ENCODE measurements at regions not wholly inside any gene's neighbourhood (a gene's known extent, or its start where the extent isn't known, plus 50 kb on each side); places are given as distances from the start of the nearest gene placed in this dataset.

GRCh38 chr5:6937677-6938076, 224.4 kb downstream of the TENT4A start:
- no peak for DNase-seq

DNA sequence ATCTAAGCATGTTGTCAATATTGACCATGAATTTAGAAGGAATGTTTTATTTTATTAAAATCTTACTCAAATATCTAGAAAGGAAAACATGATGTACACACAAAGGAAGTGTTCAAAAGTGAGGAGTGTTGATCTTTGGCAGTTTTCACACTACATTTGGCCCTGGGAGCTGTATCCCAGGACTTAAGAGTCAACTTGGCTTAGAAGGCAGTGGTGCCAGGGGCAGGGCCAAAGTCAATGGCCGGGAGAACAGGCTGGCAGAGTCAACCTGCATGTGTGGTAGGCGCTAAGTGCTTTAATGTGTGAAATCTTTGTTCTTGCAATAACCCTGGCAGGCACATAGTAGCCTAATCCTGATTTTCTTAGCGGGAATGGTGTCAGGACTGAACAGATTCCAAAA, 228.4 kb downstream of the TENT4A start:
- no peak for DNase-seq

- no peak for DNase-seq
These were observed 230.2 kb downstream of the TENT4A start for GRCh38 chr5:6943197-6944112.

DNA sequence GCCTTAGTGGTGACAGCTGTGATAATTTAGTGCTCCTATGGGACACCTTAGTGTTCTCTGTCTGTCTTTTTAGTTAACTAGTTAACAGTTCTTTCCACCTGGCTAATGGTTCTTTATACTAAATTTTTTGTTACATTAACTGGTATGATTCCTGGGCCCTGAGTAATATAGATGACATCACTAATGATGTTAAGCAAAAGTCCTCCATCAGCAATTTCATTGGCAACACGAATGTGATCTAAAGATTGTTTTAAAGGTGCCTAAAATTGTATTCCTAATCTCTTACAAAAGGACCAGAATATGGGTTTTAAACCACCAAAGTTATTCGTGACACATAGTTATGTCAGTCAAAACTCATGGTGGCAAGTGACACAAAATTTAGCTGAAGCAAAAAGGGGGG, 235.3 kb downstream of the TENT4A start:
- no peak for DNase-seq

GRCh38 chr5:6949230-6949629, 236.0 kb downstream of the TENT4A start:
- no peak for DNase-seq

GRCh38 chr5:6950250-6950649, 237.0 kb downstream of the TENT4A start:
- no peak for DNase-seq

DNA sequence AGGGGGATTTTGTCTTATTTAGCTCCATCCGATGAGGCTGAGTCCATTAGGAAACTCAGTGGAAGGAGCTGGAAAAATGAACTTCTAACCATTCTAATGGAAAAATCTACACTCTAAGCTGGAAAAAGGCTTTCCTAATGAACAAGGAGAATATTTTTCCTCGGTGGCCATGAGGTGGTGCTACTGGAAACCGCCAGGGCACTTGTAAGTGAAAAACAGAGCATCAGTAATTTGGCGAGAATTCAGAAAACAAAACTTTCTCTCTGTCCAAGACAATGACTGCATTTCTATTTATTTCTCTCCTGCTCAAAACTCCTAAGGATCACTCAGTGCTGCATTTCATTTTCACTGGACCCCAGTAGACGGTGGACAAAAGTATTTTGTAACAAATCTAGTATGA, 237.6 kb downstream of the TENT4A start:
- DNase-seq, result no peak

GRCh38 chr5:6961123-6961522, 247.9 kb downstream of the TENT4A start:
- DNase-seq, result no peak

DNA sequence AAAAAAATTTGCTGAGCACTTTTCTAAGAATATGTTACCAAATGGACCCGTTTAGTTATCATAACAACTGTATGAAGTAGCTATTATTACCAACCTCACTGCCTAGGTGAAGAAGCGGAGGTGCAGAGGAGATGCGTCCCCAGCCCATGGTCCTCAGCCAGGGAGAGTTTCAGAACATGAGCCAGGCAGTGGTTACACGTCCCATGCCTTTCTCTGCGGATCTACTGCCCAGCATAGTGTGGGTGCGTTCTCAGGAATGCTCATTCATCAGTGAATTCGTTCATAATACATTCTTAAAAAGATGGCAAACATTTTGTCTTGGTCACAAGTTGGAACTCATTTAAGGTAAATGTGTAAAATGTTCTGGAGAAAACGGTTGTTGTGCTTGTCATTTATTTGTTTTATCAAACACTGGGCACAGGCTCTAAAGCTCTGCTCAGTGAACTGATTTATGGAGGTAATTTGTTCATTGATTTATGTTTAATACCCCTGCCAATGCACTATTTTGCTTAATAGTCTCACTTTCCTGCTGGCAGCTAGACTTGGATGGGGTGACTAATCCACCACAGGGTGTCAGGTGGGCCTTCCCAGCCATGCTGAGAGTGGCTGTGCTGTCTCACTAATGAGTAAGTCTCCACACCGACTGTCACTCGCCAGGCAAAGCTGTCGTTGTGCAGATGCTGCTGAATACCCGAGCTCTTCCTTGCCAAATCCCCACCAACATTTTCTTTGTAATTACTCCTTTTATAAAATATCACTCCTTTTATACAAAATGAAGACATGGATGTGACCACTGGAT, 248.8 kb downstream of the TENT4A start:
- DNase-seq, result no peak

DNA sequence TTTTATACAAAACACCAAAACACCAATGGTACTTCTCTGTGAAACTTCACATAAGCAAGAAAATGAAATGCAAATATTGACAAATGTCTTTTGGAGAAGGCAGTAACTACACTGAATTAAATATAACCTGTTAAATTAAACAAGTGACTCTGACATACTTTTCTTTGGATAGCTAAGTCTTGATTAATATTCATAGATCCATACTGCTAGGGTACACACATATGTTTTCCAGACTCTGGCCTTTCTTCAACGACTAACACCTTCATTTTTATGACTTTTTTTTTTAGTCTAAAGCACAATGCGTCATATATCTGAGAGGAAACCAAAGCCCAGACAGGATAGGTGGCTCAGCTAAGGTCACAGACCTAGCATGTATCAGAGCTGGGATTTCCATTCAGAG, 263.7 kb downstream of the TENT4A start:
- no peak for DNase-seq

DNA sequence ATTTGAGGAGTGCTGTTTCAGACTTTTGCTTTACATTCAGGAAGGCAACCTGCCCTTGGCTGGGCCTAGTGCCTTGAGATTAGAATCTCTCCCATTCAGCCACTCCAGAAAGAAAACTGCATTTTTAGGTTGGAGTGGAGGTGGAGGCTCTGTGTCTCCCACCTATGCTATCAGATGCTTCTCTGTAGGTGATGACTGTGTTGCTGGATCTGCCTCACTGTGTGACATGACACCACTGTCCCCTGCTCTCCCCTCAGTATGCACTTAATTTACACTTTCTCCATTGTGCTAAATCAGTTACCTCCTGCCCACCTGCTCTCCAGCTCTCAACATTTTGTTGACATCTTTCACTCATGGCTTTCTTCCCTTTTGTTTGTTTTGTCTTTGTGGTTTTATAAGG, 265.8 kb downstream of the TENT4A start:
- no peak for DNase-seq

- DNase-seq, result no peak
These were observed 276.0 kb downstream of the TENT4A start for GRCh38 chr5:6989230-6989629.

DNA sequence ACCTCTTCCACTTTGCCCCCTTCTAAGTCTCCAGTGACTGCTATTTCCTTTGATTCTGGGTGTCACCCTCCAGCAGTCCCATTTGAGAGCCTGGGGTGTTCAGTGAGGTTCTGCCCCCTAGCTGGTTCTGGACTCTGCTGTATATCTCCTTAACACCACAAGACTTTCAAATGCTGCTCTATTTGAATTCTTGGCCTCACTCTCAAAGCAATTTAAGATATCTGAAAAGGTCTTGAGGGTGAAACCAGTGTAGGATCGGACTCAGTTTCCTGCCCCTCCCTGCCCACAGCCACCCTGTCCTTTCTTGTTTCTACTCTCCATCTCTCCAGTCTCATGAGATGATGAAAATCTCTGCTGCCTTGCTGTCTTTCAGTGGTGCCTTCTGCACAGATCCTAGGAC, 280.9 kb downstream of the TENT4A start:
- DNase-seq, result no peak

- DNase-seq, result no peak
These were observed 281.9 kb downstream of the TENT4A start for GRCh38 chr5:6995115-6995514.

- no peak for DNase-seq
These were observed 287.1 kb downstream of the TENT4A start for GRCh38 chr5:7000310-7000709.

- DNase-seq, result no peak
These were observed 297.4 kb downstream of the TENT4A start for GRCh38 chr5:7010591-7010990.

GRCh38 chr5:7012057-7012456, 298.8 kb downstream of the TENT4A start:
- DNase-seq, result no peak

GRCh38 chr5:7014611-7015010, 301.4 kb downstream of the TENT4A start:
- no peak for DNase-seq

GRCh38 chr5:7015586-7016256, 302.5 kb downstream of the TENT4A start:
- no peak for DNase-seq

DNA sequence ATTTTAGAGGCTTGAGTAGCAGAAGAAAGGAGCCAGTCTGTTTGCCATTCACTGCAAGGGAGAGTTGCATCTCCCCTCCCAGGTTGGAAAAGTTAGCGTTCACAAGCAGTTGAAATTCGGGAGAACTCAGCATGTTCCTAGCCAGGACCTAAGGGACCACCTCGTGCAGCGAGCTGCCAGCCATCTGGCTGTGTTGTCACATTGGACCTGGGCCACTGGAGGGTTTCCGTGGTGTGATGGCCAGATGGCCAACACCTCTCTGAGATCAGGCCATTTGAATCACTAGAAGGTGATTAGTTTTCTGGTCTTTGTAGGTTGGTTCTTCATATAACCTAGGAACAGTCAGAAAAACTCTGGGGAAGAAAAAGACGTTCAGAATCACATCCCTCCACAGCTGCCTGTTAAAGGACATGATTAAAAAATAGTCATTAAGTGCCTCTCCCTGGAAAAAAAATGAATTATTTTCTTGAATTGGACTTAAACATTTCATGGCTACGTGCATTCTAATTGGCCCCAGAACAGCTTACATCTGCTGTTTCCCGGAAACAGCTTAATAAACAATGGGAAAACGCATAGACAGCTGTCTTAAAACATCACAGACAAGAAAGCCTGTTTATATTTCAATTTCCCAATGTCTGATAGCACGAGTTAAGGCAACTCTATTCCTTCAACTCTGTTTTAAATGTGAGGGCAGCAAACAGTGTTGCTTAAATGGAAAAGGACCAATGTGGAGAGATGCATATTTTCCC, 303.9 kb downstream of the TENT4A start:
- DNase-seq, result no peak

- no peak for DNase-seq
These were observed 305.0 kb downstream of the TENT4A start for GRCh38 chr5:7018198-7018597.

DNA sequence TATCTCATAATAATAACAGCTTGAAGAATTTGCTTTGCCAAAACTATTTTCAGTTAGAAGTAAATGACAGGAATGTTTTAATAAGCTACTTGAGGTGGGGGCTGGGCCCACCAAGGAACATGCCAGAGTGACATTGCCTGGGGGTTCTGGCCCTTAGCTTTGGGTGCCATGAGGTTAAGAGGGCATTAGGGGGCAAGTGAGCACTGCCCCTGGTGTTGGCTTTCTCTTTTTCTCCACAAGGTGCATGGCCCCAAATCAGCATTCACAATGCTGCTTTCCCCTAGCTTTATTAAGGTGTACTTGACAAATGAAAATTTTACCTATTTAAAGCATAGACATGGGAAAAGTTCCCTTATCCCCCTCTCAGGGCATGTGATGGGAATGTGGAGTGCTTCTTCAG, 305.4 kb downstream of the TENT4A start:
- DNase-seq, result no peak
